Caco-2 (cell line): ENCODE measurements at regions not wholly inside any gene's neighbourhood (a gene's known extent, or its start where the extent isn't known, plus 50 kb on each side); places are given as distances from the start of the nearest gene placed in this dataset.

ENCODE experiments used
- BruUV-seq: library from RNA; stranded (reverse); fragments of 400-500 nt; replicated peaks from 2 replicates; lab custom pipeline; 2021; lab: Mats Ljungman, UMichigan
- CTCF ChIA-PET: fragments of 300-600 bp; sonication (Branson Sonifier 250); formaldehyde crosslinking; loops from one replicate; lab custom pipeline; 2022; ENCODE audit warnings: antibody characterized with exemption; lab: Charles Lee
- POLR2A ChIA-PET: fragments of 300-600 bp; sonication (Branson Sonifier 250); formaldehyde crosslinking; loops from one replicate; lab custom pipeline; 2022; ENCODE audit warnings: antibody characterized with exemption; lab: Charles Lee
- DNase-seq, 2 experiments: peaks; one replicate each; pipeline versions ENCODE4 v3.0.0 to v3.0.0-alpha.2; 2020 to 2022
- H3K27me3 ChIP-seq: replicated peaks from 2 replicates; pipeline ENCODE4 v1.6.0; 2011; ENCODE audit warnings: low read length; ENCODE audit not compliant: control insufficient read depth, insufficient read depth
- H3K36me3 ChIP-seq: 2 replicates; pipeline ENCODE4 v1.5.1; 2011; ENCODE audit warnings: low read length; ENCODE audit not compliant: control insufficient read depth, insufficient read depth
- H3K4me1 ChIP-seq: fragments of 250-450 bp; sonication (Bioruptor Pico); 2 replicates; pipeline ENCODE4 v1.5.1; 2020; ENCODE audit warnings: mild to moderate bottlenecking
- H3K4me3 ChIP-seq: 2 replicates; pipeline ENCODE4 v1.5.1; 2011; ENCODE audit warnings: low read depth, mild to moderate bottlenecking, control low read depth, low read length
- H3K9me3 ChIP-seq: fragments of 250-450 bp; sonication (Bioruptor Pico); 2 replicates; pipeline ENCODE4 v1.5.1; 2020; ENCODE audit warnings: mild to moderate bottlenecking, moderate library complexity
- H3K27ac Mint-ChIP-seq: one replicate; pipeline ENCODE4 v1.8.0; 2022; ENCODE audit warnings: mixed read lengths; ENCODE audit not compliant: unreplicated experiment
- H3K27me3 Mint-ChIP-seq: one replicate; pipeline ENCODE4 v1.8.0; 2022; ENCODE audit warnings: mixed read lengths; ENCODE audit not compliant: insufficient read depth, unreplicated experiment
- H3K36me3 Mint-ChIP-seq: one replicate; pipeline ENCODE4 v1.8.0; 2022; ENCODE audit warnings: mild to moderate bottlenecking, mixed read lengths; ENCODE audit not compliant: insufficient read depth, unreplicated experiment
- H3K4me1 Mint-ChIP-seq: one replicate; pipeline ENCODE4 v1.8.0; 2022; ENCODE audit warnings: low read depth, mixed read lengths; ENCODE audit not compliant: unreplicated experiment
- H3K4me3 Mint-ChIP-seq: one replicate; pipeline ENCODE4 v1.8.0; 2022; ENCODE audit warnings: mild to moderate bottlenecking, moderate library complexity, mixed read lengths; ENCODE audit not compliant: unreplicated experiment
- H3K9me3 Mint-ChIP-seq: one replicate; pipeline ENCODE4 v1.8.0; 2022; ENCODE audit warnings: mixed read lengths; ENCODE audit not compliant: unreplicated experiment
- CTCF ChIP-seq, 2 experiments: fragments of 200-600 bp in 1 of 2; IDR thresholded peaks; 1 replicate in 1 of 2; 2 replicates in 1 of 2; pipeline versions ENCODE4 v1.5.1 to v1.8.0; 2011 to 2022; ENCODE audit warnings: antibody characterized with exemption in 1 of 2, control low read depth in 1 of 2, inconsistent platforms in 1 of 2, low read depth in 1 of 2, low read length in 1 of 2, mild to moderate bottlenecking in 1 of 2, moderate library complexity in 1 of 2; ENCODE audit not compliant: insufficient read depth in 1 of 2, severe bottlenecking in 1 of 2, unreplicated experiment in 1 of 2
- intact Hi-C: fragments of 100-400 bp; cut with micrococcal nuclease; formaldehyde crosslinking; loops from one replicate; pipeline ENCODE4 v1.10.0; 2022; ENCODE audit not compliant: unreplicated experiment

GRCh38 chr1:60402816-60403215, 329.2 kb upstream of the C1orf87 start:
- Mint-ChIP-seq H3K9me3 (no peaks in the 10 kb centered on the region), H3K4me1 (no peaks in the 10 kb centered on the region), H3K36me3 (no peaks in the 10 kb centered on the region), H3K4me3 (no peak overlapping the region), H3K27me3 (peaks cover 2% of the 10 kb centered on the region), H3K27ac (no peak overlapping the region)
- no peak for TF ChIP-seq CTCF (IDR thresholded peaks at IDR 0.05; ENCODE audit: insufficient read depth in 1 of 2, low read depth in 1 of 2, low read length in 1 of 2, severe bottlenecking in 1 of 2, unreplicated experiment in 1 of 2)
- BruUV-seq: no TSS peak
- intact Hi-C loops: no loop called here
- no peaks in the 10 kb centered on the region for H3K36me3 ChIP-seq
- no peaks in the 10 kb centered on the region for H3K27me3 ChIP-seq
- no peak overlapping the region for H3K4me3 ChIP-seq
- no peaks in the 10 kb centered on the region for H3K4me1 ChIP-seq
- CTCF ChIA-PET: no interaction called here
- POLR2A ChIA-PET: no interaction called here
- DNase-seq: no peak
- H3K9me3 ChIP-seq: no peaks in the 10 kb centered on the region

DNA sequence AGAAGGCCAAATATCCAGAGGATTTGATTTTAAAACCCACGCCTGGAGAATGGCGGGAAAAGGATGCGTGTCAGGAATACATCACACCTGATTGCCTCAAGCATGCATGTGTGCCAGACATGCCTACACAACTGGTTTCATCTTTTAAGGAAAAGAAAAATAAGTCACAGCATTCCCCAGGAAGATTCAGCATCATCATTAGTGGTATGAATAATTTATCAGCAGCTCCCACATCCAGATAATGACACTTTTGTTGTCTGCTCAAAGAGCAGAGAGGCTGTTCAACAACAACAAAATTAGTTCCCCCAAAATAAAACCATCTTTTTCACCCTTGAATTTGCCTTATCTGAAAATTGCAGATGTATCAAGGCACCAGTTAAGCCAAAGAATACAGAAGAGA, 328.6 kb upstream of the C1orf87 start:
- no peaks in the 10 kb centered on the region for H3K9me3 Mint-ChIP-seq
- no peaks in the 10 kb centered on the region for H3K4me1 ChIP-seq
- no TSS peak for BruUV-seq
- intact Hi-C loops: no loop called here
- H3K27me3 ChIP-seq: no peaks in the 10 kb centered on the region
- no peaks in the 10 kb centered on the region for H3K9me3 ChIP-seq
- POLR2A ChIA-PET: no interaction called here
- no peaks in the 10 kb centered on the region for H3K36me3 Mint-ChIP-seq
- H3K4me1 Mint-ChIP-seq: no peaks in the 10 kb centered on the region
- H3K36me3 ChIP-seq: no peaks in the 10 kb centered on the region
- H3K4me3 ChIP-seq: no peak overlapping the region
- no peak for DNase-seq
- H3K27ac Mint-ChIP-seq: no peak overlapping the region
- TF ChIP-seq CTCF (IDR thresholded peaks at IDR 0.05; ENCODE audit: insufficient read depth in 1 of 2, low read depth in 1 of 2, low read length in 1 of 2, severe bottlenecking in 1 of 2, unreplicated experiment in 1 of 2): no peak
- CTCF ChIA-PET: no interaction called here
- H3K27me3 Mint-ChIP-seq: peaks cover 2% of the 10 kb centered on the region
- H3K4me3 Mint-ChIP-seq: no peak overlapping the region

DNA sequence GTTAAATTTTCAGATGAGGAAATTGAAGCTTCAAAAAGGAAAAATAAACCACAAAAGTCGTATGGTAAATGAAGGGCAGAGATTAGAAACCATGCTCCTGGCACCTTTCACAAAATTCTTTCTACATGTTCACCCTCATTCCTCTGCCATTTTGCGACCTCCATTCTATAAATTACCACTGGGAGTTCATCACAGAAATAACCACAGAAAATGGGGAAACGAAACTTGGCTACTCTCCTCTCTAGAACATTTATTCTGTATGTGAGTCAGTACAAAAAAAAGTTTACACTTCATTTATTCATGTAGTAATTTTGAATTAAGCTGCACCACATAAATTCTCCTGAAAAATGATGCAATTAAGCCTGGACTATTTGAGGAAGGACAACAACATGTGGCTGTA, 320.9 kb upstream of the C1orf87 start:
- Mint-ChIP-seq H3K27me3 (no peaks in the 10 kb centered on the region), H3K4me3 (no peak overlapping the region), H3K27ac (no peak overlapping the region), H3K9me3 (no peaks in the 10 kb centered on the region), H3K36me3 (no peaks in the 10 kb centered on the region), H3K4me1 (no peaks in the 10 kb centered on the region)
- no peaks in the 10 kb centered on the region for H3K36me3 ChIP-seq
- intact Hi-C loops: no loop called here
- no peaks in the 10 kb centered on the region for H3K27me3 ChIP-seq
- no TSS peak for BruUV-seq
- H3K4me1 ChIP-seq: no peaks in the 10 kb centered on the region
- H3K9me3 ChIP-seq: no peaks in the 10 kb centered on the region
- ChIA-PET POLR2A (no interaction called here), CTCF (no interaction called here)
- no peak overlapping the region for H3K4me3 ChIP-seq
- no peak for TF ChIP-seq CTCF (IDR thresholded peaks at IDR 0.05; ENCODE audit: insufficient read depth in 1 of 2, low read depth in 1 of 2, low read length in 1 of 2, severe bottlenecking in 1 of 2, unreplicated experiment in 1 of 2)
- DNase-seq: no peak
